H1 (cell line): ENCODE measurements at regions not wholly inside any gene's neighbourhood (a gene's known extent, or its start where the extent isn't known, plus 50 kb on each side); places are given as distances from the start of the nearest gene placed in this dataset.

Experiments
- CTCF ChIA-PET: fragments of 300-600 bp; sonication (Branson Sonifier 250); formaldehyde crosslinking; loops from one replicate; lab custom pipeline; 2021; ENCODE audit not compliant: partially characterized antibody; lab: Charles Lee
- POLR2A ChIA-PET: fragments of 300-600 bp; sonication (Branson Sonifier 250); formaldehyde crosslinking; loops from one replicate; lab custom pipeline; 2021; ENCODE audit warnings: inconsistent platforms; ENCODE audit not compliant: partially characterized antibody; lab: Charles Lee
- DNase-seq, 2 experiments: peaks; one replicate each; pipeline versions ENCODE4 v3.0.0 to v3.0.0-alpha.2; 2010 to 2022; ENCODE audit warnings: low spot score in 2 of 2, low read depth in 1 of 2, mixed read lengths in 1 of 2
- FAIRE-seq: peaks from 2 replicates; lab custom pipeline; 2011; peaks lifted over from hg19 to GRCh38; lab: Jason Lieb, UNC
- H2AFZ ChIP-seq: 2 replicates; pipeline ENCODE4 v1.8.1; 2012; ENCODE audit warnings: low read length, inconsistent platforms
- H2AK5ac ChIP-seq: 2 replicates; pipeline ENCODE4 v1.6.1; 2013; ENCODE audit warnings: low read depth, low read length
- H2BK120ac ChIP-seq: replicated peaks from 2 replicates; pipeline ENCODE3; 2013; ENCODE audit warnings: low read depth, low read length, inconsistent platforms
- H2BK12ac ChIP-seq: 2 replicates; pipeline ENCODE4 v1.6.1; 2013; ENCODE audit warnings: low read depth, low read length
- H2BK15ac ChIP-seq: 2 replicates; pipeline ENCODE4 v1.6.1; 2013; ENCODE audit warnings: low read length
- H2BK20ac ChIP-seq: 2 replicates; pipeline ENCODE4 v1.6.1; 2013; ENCODE audit warnings: low read length
- H2BK5ac ChIP-seq: 2 replicates; pipeline ENCODE4 v1.6.1; 2013; ENCODE audit warnings: low read depth, low read length
- H3K14ac ChIP-seq: 2 replicates; pipeline ENCODE4 v1.6.1; 2013; ENCODE audit warnings: inconsistent platforms; ENCODE audit not compliant: insufficient read length
- H3K18ac ChIP-seq: 2 replicates; pipeline ENCODE4 v1.6.1; 2013; ENCODE audit warnings: low read length; ENCODE audit errors: extremely low read depth
- H3K23ac ChIP-seq: 2 replicates; pipeline ENCODE4 v1.6.1; 2013; ENCODE audit warnings: inconsistent platforms; ENCODE audit not compliant: insufficient read length
- H3K23me2 ChIP-seq: 2 replicates; pipeline ENCODE4 v1.6.1; 2013; ENCODE audit warnings: low read depth, low read length
- H3K27ac ChIP-seq: 2 replicates; pipeline ENCODE4 v1.6.1; 2011; ENCODE audit warnings: low read depth, low read length, inconsistent platforms
- H3K27me3 ChIP-seq, 4 experiments: replicated peaks in 1 of 4; 1 replicate in 1 of 4; 2 replicates in 3 of 4; pipeline versions ENCODE4 v1.6.1 to v1.8.1; 2011 to 2013; ENCODE audit warnings: low read length in 3 of 4, mild to moderate bottlenecking in 3 of 4, inconsistent platforms in 2 of 4, mixed read lengths in 2 of 4, moderate library complexity in 1 of 4; ENCODE audit not compliant: control insufficient read depth in 3 of 4, insufficient read depth in 3 of 4; ENCODE audit errors: extremely low read depth in 1 of 4
- H3K36me3 ChIP-seq, 4 experiments: 2 replicates each; pipeline versions ENCODE4 v1.6.1 to v1.8.1; 2011 to 2013; ENCODE audit warnings: mild to moderate bottlenecking in 4 of 4, low read length in 3 of 4, moderate library complexity in 2 of 4, control low read depth in 1 of 4, inconsistent platforms in 1 of 4; ENCODE audit not compliant: insufficient read depth in 4 of 4, control insufficient read depth in 2 of 4
- H3K4ac ChIP-seq: replicated peaks from 2 replicates; pipeline ENCODE3; 2013; ENCODE audit warnings: low read length, low read depth, mixed read lengths, inconsistent platforms; ENCODE audit not compliant: insufficient read length
- H3K4me1 ChIP-seq, 4 experiments: replicated peaks in 1 of 4; 1 replicate in 1 of 4; 2 replicates in 3 of 4; pipeline versions ENCODE4 v1.6.1 to v1.8.1; 2011 to 2013; ENCODE audit warnings: low read length in 3 of 4, inconsistent platforms in 2 of 4, mixed read lengths in 1 of 4; ENCODE audit not compliant: insufficient read depth in 4 of 4, control insufficient read depth in 3 of 4
- H3K4me2 ChIP-seq, 2 experiments: 2 replicates each; pipeline versions ENCODE4 v1.6.1 to v1.8.1; 2011 to 2013; ENCODE audit warnings: low read depth in 2 of 2, low read length in 2 of 2, control low read depth in 1 of 2, inconsistent platforms in 1 of 2, mild to moderate bottlenecking in 1 of 2; ENCODE audit not compliant: insufficient read depth in 1 of 2
- H3K4me3 ChIP-seq, 4 experiments: fragments of 200-600, 300-600 bp in 1 of 4; sonication (generic), shearing (Covaris generic), sonication (Bioruptor Twin) in 1 of 4; 2 replicates each; pipeline versions ENCODE4 v1.5.1 to v1.8.1; 2011 to 2016; ENCODE audit warnings: low read length in 4 of 4, low read depth in 3 of 4, control low read depth in 2 of 4, inconsistent platforms in 2 of 4, mild to moderate bottlenecking in 2 of 4, mixed read lengths in 1 of 4, moderate library complexity in 1 of 4; ENCODE audit not compliant: insufficient read depth in 2 of 4; ENCODE audit errors: extremely low read depth in 1 of 4
- H3K56ac ChIP-seq: replicated peaks from 2 replicates; pipeline ENCODE3; 2013; ENCODE audit warnings: low read depth, mild to moderate bottlenecking, mixed read lengths, low read length, inconsistent platforms; ENCODE audit not compliant: insufficient read length
- H3K79me1 ChIP-seq: 2 replicates; pipeline ENCODE4 v1.6.1; 2013; ENCODE audit warnings: low read depth, low read length, control low read depth
- H3K79me2 ChIP-seq, 2 experiments: 2 replicates each; pipeline versions ENCODE4 v1.6.1 to v1.8.1; 2012 to 2013; ENCODE audit warnings: low read length in 2 of 2, mild to moderate bottlenecking in 2 of 2, inconsistent platforms in 1 of 2; ENCODE audit not compliant: insufficient read depth in 2 of 2, control insufficient read depth in 1 of 2
- H3K9ac ChIP-seq, 4 experiments: replicated peaks in 1 of 4; 1 replicate in 1 of 4; 2 replicates in 3 of 4; pipeline versions ENCODE4 v1.6.1 to v1.8.1; 2011 to 2013; ENCODE audit warnings: low read depth in 3 of 4, low read length in 3 of 4, control low read depth in 2 of 4, mild to moderate bottlenecking in 2 of 4, moderate library complexity in 2 of 4, inconsistent platforms in 1 of 4; ENCODE audit errors: extremely low read depth in 1 of 4
- H3K9me3 ChIP-seq, 2 experiments: 2 replicates each; pipeline versions ENCODE4 v1.6.1 to v1.8.1; 2012 to 2013; ENCODE audit warnings: mild to moderate bottlenecking in 2 of 2, moderate library complexity in 2 of 2, control low read depth in 1 of 2, inconsistent platforms in 1 of 2, low read depth in 1 of 2, low read length in 1 of 2, mixed read lengths in 1 of 2; ENCODE audit not compliant: insufficient read depth in 2 of 2
- H4K20me1 ChIP-seq, 2 experiments: replicated peaks in 1 of 2; 2 replicates each; pipeline versions ENCODE3 to v1.8.1; 2011 to 2013; ENCODE audit warnings: inconsistent platforms in 2 of 2, low read length in 2 of 2, mild to moderate bottlenecking in 1 of 2; ENCODE audit not compliant: insufficient read depth in 2 of 2, control insufficient read depth in 1 of 2
- H4K5ac ChIP-seq: 2 replicates; pipeline ENCODE4 v1.6.1; 2013; ENCODE audit warnings: low read length, low read depth, mixed read lengths, inconsistent platforms; ENCODE audit not compliant: insufficient read length
- H4K8ac ChIP-seq: 2 replicates; pipeline ENCODE4 v1.8.0; 2013; ENCODE audit warnings: mild to moderate bottlenecking, moderate library complexity, low read length, inconsistent platforms; ENCODE audit not compliant: insufficient read depth; ENCODE audit errors: extremely low read depth
- H4K91ac ChIP-seq: replicated peaks from 2 replicates; pipeline ENCODE3; 2013; ENCODE audit warnings: low read length, mixed read lengths, inconsistent platforms; ENCODE audit not compliant: insufficient read length
- SP4 ChIP-seq: IDR thresholded peaks from 2 replicates; pipeline ENCODE4 v1.6.1; 2012; ENCODE audit warnings: low read length, inconsistent platforms
- WGBS, 2 experiments: shearing (Covaris generic) in 1 of 2; methylation state at CpG; one replicate each; pipeline versions ENCODE4 v1.1.6 to v1.1.7; 2013 to 2015; ENCODE audit warnings: low lambda C conversion rate in 2 of 2, mixed read lengths in 2 of 2, inconsistent platforms in 1 of 2, low coverage in 1 of 2, missing lambda C conversion rate in 1 of 2; ENCODE audit not compliant: insufficient replicate concordance in 2 of 2, insufficient coverage in 1 of 2, insufficient read length in 1 of 2; ENCODE audit errors: extremely low coverage in 1 of 2, missing lambda C conversion rate in 1 of 2; 5-methylcytosine and 5-hydroxymethylcytosine counted together

DNA sequence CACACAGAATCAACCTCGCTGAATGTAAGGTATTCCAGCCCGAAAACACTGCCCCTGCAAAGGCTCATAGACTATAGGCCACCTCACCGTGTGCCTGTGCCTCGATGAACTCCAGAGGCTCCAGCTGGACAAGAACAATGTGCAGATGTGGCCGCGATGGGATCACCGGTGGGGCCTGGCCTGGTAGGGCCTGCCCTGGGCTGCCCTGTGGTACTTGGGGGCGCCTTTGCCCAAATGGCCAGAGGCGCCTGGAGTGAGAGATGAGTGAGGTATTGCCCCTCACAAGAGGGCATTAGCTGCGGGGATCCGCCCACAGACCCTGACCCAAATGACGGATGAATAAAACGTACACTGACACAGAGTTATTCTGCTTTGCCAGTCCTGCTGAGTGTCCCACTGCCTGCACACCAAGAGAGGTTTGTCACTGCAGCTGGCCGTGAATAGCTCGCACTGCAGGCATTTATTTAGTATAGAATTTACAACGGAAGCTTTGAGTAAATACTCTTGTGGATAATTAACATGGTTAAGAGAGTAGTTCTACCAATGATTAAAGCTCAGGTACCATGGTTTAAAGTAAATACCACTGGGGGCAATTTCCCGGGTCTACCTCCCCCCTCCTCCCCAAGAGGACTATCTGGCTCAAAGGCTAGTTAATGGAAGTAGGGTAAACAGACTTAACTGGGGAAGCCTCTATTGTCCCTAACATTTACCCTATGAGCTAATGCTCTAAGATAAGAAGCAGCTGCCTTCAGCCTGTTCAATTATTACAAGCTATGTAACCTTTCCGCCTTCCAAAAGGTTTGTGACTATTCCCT, 101.1 kb upstream of the IGLL5 start:
- Histone ChIP-seq H3K23ac (no peak overlapping the region), H3K27ac (no peak overlapping the region), H3K79me1 (no peaks in the 10 kb centered on the region), H2BK15ac (no peak overlapping the region)
- CTCF ChIA-PET, result no interaction called here
- TF ChIP-seq SP4, result no peak
- TF ChIP-seq, all 59 proteins: peak for 0
- no peak overlapping the region for H2AK5ac ChIP-seq
- H4K91ac ChIP-seq, result no peak overlapping the region
- no peaks in the 10 kb centered on the region for H3K36me3 ChIP-seq
- H4K5ac ChIP-seq, result no peak overlapping the region
- H4K20me1 ChIP-seq, result no peaks in the 10 kb centered on the region
- DNase-seq, result peak in 1 of 2 experiments; percentile 33
- no peaks in the 10 kb centered on the region for H3K4me1 ChIP-seq
- H3K9ac ChIP-seq, result no peak overlapping the region
- H3K14ac ChIP-seq, result no peak overlapping the region
- H4K8ac ChIP-seq, result no peak overlapping the region
- H2BK20ac ChIP-seq, result no peak overlapping the region
- no peak overlapping the region for H3K56ac ChIP-seq
- no peaks in the 10 kb centered on the region for H3K79me2 ChIP-seq
- H2BK12ac ChIP-seq, result no peak overlapping the region
- no peak overlapping the region for H2BK120ac ChIP-seq
- H3K23me2 ChIP-seq, result no peaks in the 10 kb centered on the region
- H3K4me2 ChIP-seq, result no peak overlapping the region
- H3K18ac ChIP-seq, result no peak overlapping the region
- H3K4ac ChIP-seq, result no peak overlapping the region
- FAIRE-seq, result no peak
- peaks cover 2 to 40% (median 16%) of the 10 kb centered on the region in 4 experiments for H3K27me3 ChIP-seq
- H2BK5ac ChIP-seq, result no peak overlapping the region
- H3K4me3 ChIP-seq, result no peak overlapping the region
- no peak overlapping the region for H2AFZ ChIP-seq
- peaks cover 13 to 37% of the 10 kb centered on the region in 2 experiments; a peak in 3 of 4 replicates for H3K9me3 ChIP-seq
- 75% methylated on average over 18 of the region's 18 CpGs; no CpG with 5 or more reads in 1 of the 2 experiments for WGBS, 2 experiments
- POLR2A ChIA-PET, result no interaction called here
